ENCODE measurements at regions not wholly inside any gene's neighbourhood (a gene's known extent, or its start where the extent isn't known, plus 50 kb on each side); places are given as distances from the start of the nearest gene placed in this dataset.

DNA sequence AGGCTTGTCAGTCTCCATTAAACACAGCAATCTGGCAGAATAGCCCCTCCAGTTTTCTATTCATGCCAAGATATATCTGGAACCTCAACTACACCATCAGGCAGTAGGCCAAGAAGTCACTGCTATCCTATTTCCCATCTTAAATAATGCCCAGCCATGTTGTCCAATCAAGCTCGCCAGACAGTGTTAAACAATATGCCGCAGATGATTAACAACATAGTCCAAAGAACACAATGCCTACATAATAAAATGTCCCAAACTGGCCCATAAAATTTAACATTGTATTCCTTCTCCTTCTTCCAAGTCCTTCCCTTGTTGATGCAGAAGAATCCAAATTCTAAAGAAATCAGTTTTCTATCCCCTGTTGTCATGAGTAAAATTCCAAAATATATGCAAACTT, 427.4 kb upstream of the PPP2R3A start:
- TF ChIP-seq, protein P1, sequence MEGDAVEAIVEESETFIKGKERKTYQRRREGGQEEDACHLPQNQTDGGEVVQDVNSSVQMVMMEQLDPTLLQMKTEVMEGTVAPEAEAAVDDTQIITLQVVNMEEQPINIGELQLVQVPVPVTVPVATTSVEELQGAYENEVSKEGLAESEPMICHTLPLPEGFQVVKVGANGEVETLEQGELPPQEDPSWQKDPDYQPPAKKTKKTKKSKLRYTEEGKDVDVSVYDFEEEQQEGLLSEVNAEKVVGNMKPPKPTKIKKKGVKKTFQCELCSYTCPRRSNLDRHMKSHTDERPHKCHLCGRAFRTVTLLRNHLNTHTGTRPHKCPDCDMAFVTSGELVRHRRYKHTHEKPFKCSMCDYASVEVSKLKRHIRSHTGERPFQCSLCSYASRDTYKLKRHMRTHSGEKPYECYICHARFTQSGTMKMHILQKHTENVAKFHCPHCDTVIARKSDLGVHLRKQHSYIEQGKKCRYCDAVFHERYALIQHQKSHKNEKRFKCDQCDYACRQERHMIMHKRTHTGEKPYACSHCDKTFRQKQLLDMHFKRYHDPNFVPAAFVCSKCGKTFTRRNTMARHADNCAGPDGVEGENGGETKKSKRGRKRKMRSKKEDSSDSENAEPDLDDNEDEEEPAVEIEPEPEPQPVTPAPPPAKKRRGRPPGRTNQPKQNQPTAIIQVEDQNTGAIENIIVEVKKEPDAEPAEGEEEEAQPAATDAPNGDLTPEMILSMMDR (IDR thresholded peaks at IDR 0.05; ENCODE audit: low read depth, low read length), result no peak
- no peak for TF ChIP-seq POLR2A (IDR thresholded peaks at IDR 0.05; ENCODE audit: extremely low read depth, insufficient read length)
- TF ChIP-seq, protein P2, sequence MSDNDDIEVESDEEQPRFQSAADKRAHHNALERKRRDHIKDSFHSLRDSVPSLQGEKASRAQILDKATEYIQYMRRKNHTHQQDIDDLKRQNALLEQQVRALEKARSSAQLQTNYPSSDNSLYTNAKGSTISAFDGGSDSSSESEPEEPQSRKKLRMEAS (IDR thresholded peaks at IDR 0.05; ENCODE audit: low read depth, low read length), result no peak
- TF ChIP-seq MYC (IDR thresholded peaks at IDR 0.05; ENCODE audit: low read depth, low read length), result no peak
